ENCODE measurements at regions not wholly inside any gene's neighbourhood (a gene's known extent, or its start where the extent isn't known, plus 50 kb on each side); places are given as distances from the start of the nearest gene placed in this dataset.
"Not testable (repeated sequence)": the region's sequence is repeated elsewhere in the genome, so short reads cannot be mapped to it uniquely, and the experiment has no call there.

DNA sequence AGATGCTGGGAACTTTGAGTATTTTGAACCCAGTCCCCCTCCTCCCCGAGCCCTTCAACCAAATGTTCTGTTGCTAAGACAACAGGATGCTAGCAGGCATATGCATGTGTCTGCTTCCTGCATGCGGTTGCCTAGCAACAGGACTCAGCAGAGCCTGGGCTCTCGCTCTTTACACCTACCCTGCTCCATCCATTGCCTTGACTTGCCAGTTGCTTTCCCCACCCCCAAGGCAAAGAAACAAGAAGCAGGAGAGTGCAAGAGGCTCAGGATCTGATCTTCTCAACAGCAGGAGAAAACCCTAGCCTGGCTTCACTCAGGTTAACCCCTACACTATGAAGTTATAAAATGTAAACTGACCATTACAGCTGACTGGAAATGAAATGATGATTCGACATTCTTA lies 393.0 kb downstream of the IGSF11 start:
- TF ChIP-seq, protein P1, sequence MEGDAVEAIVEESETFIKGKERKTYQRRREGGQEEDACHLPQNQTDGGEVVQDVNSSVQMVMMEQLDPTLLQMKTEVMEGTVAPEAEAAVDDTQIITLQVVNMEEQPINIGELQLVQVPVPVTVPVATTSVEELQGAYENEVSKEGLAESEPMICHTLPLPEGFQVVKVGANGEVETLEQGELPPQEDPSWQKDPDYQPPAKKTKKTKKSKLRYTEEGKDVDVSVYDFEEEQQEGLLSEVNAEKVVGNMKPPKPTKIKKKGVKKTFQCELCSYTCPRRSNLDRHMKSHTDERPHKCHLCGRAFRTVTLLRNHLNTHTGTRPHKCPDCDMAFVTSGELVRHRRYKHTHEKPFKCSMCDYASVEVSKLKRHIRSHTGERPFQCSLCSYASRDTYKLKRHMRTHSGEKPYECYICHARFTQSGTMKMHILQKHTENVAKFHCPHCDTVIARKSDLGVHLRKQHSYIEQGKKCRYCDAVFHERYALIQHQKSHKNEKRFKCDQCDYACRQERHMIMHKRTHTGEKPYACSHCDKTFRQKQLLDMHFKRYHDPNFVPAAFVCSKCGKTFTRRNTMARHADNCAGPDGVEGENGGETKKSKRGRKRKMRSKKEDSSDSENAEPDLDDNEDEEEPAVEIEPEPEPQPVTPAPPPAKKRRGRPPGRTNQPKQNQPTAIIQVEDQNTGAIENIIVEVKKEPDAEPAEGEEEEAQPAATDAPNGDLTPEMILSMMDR (conservative IDR thresholded peaks at IDR 0.05), result no peak
- TF ChIP-seq EZH2 (IDR thresholded peaks at IDR 0.05; ENCODE audit: low read depth), result no peak
- H3K4me2 ChIP-seq, result no peak overlapping the region
- no peak overlapping the region for H3K4me3 ChIP-seq
- no peaks in the 10 kb centered on the region for H4K20me1 ChIP-seq (ENCODE audit: insufficient read depth)
- H3K9me3 ChIP-seq (ENCODE audit: insufficient read depth, low read depth), result no peaks in the 10 kb centered on the region
- H3K27me3 ChIP-seq (ENCODE audit: insufficient read depth, low read depth), result no peaks in the 10 kb centered on the region
- H3K79me2 ChIP-seq (ENCODE audit: low read depth), result no peaks in the 10 kb centered on the region
- DNase-seq, result no peak
- intact Hi-C loops (cut with micrococcal nuclease; ENCODE audit: unreplicated experiment), result no loop called here
- ChIA-PET CTCF (no interaction called here), POLR2A (ENCODE audit: unreplicated experiment) (no interaction called here)
- H3F3A ChIP-seq (ENCODE audit: insufficient read depth, low read depth), result no peaks in the 10 kb centered on the region
- no peak overlapping the region for H2AFZ ChIP-seq
- no peaks in the 10 kb centered on the region for H3K36me3 ChIP-seq (ENCODE audit: low read depth)
- H3K9me2 ChIP-seq (ENCODE audit: insufficient read depth), result no peaks in the 10 kb centered on the region
- H3K4me1 ChIP-seq (replicated peaks; ENCODE audit: insufficient read depth), result no peaks in the 10 kb centered on the region
- H3K27ac ChIP-seq, result no peak overlapping the region
- BruUV-seq (replicated peaks), result no TSS peak

- H3K4me2 ChIP-seq, result no peak overlapping the region
- intact Hi-C loops (cut with micrococcal nuclease; ENCODE audit: unreplicated experiment), result no loop called here
- H3K79me2 ChIP-seq (ENCODE audit: low read depth), result no peaks in the 10 kb centered on the region
- H3K9me3 ChIP-seq (ENCODE audit: insufficient read depth, low read depth), result no peaks in the 10 kb centered on the region
- no peak overlapping the region for H2AFZ ChIP-seq
- H3K36me3 ChIP-seq (ENCODE audit: low read depth), result no peaks in the 10 kb centered on the region
- H3K4me1 ChIP-seq (replicated peaks; ENCODE audit: insufficient read depth), result no peaks in the 10 kb centered on the region
- H3K27ac ChIP-seq, result no peak overlapping the region
- H4K20me1 ChIP-seq (ENCODE audit: insufficient read depth), result no peaks in the 10 kb centered on the region
- no TSS peak for BruUV-seq (replicated peaks)
- DNase-seq, result no peak
- POLR2A ChIA-PET (ENCODE audit: unreplicated experiment), result no interaction called here
- no peaks in the 10 kb centered on the region for H3F3A ChIP-seq (ENCODE audit: insufficient read depth, low read depth)
- no peaks in the 10 kb centered on the region for H3K27me3 ChIP-seq (ENCODE audit: insufficient read depth, low read depth)
- H3K4me3 ChIP-seq, result no peak overlapping the region
- no peaks in the 10 kb centered on the region for H3K9me2 ChIP-seq (ENCODE audit: insufficient read depth)
- TF ChIP-seq EZH2 (IDR thresholded peaks at IDR 0.05; ENCODE audit: low read depth), result no peak
- TF ChIP-seq, protein P1 (conservative IDR thresholded peaks at IDR 0.05), result no peak
- CTCF ChIA-PET, result no interaction called here
These were observed 363.5 kb downstream of the IGSF11 start for GRCh38 chr3:118671192-118671591.

DNA sequence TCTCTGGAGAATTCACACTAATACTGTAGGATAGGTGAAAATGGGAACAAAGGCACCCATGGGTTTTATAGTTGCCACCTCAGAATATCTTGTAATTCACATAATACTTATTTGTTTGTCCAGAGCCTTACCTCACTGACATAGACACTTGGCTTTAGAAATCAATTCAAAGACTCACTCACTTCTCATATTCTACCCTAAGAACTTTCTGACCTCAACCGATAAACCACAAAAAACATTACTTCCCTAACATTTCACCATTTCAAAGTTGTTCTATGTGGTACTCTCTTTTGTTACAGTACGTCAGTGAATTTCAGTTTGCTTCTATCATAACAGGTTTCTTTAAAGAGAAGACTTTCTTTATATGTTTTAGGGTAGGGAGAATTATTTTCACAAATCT lies 359.3 kb downstream of the IGSF11 start:
- Histone ChIP-seq H3F3A (ENCODE audit: insufficient read depth, low read depth) (no peaks in the 10 kb centered on the region), H3K4me2 (no peak overlapping the region), H3K27ac (no peak overlapping the region), H4K20me1 (ENCODE audit: insufficient read depth) (no peaks in the 10 kb centered on the region), H3K4me3 (no peak overlapping the region), H3K9me2 (ENCODE audit: insufficient read depth) (no peaks in the 10 kb centered on the region), H3K9me3 (ENCODE audit: insufficient read depth, low read depth) (no peaks in the 10 kb centered on the region), H3K36me3 (ENCODE audit: low read depth) (no peaks in the 10 kb centered on the region), H3K4me1 (replicated peaks; ENCODE audit: insufficient read depth) (no peaks in the 10 kb centered on the region), H3K79me2 (ENCODE audit: low read depth) (no peaks in the 10 kb centered on the region), H3K27me3 (ENCODE audit: insufficient read depth, low read depth) (no peaks in the 10 kb centered on the region), H2AFZ (no peak overlapping the region)
- CTCF ChIA-PET, result no interaction called here
- no peak for DNase-seq
- TF ChIP-seq, protein P1 (conservative IDR thresholded peaks at IDR 0.05), result no peak
- TF ChIP-seq EZH2 (IDR thresholded peaks at IDR 0.05; ENCODE audit: low read depth), result no peak
- POLR2A ChIA-PET (ENCODE audit: unreplicated experiment), result no interaction called here
- intact Hi-C loops (cut with micrococcal nuclease; ENCODE audit: unreplicated experiment), result no loop called here
- BruUV-seq (replicated peaks), result no TSS peak

DNA sequence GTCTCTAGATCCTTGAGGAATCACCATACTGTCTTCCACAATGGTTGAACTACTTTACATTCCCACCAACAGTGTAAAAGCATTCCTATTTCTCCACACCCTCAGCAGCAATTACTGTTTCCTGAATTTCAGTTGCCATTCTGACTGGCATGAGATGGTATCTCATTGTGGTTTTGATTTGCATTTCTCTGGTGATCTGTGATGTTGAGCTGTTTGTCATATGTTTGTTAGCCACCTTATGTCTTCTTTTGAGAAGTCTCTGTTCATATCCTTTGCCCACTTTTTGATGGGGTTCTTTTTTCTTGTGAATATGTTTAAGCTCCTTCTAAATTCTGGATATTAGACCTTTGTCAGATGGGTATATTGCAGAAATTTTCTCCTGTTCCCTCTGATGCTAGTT lies 356.0 kb downstream of the IGSF11 start:
- H3K9me2 ChIP-seq (ENCODE audit: insufficient read depth); H3K4me3 ChIP-seq; intact Hi-C loops (cut with micrococcal nuclease; ENCODE audit: unreplicated experiment); H2AFZ ChIP-seq; POLR2A ChIA-PET (ENCODE audit: unreplicated experiment); CTCF ChIA-PET; H3K27ac ChIP-seq; H4K20me1 ChIP-seq (ENCODE audit: insufficient read depth); H3K4me2 ChIP-seq; H3K9me3 ChIP-seq (ENCODE audit: insufficient read depth, low read depth); H3K27me3 ChIP-seq (ENCODE audit: insufficient read depth, low read depth); DNase-seq; H3K79me2 ChIP-seq (ENCODE audit: low read depth); H3K4me1 ChIP-seq (replicated peaks; ENCODE audit: insufficient read depth); H3F3A ChIP-seq (ENCODE audit: insufficient read depth, low read depth); BruUV-seq (replicated peaks); H3K36me3 ChIP-seq (ENCODE audit: low read depth): not testable (repeated sequence)

All from PC-9 (cell line).